ENCODE measurements at regions not wholly inside any gene's neighbourhood (a gene's known extent, or its start where the extent isn't known, plus 50 kb on each side); places are given as distances from the start of the nearest gene placed in this dataset.

GRCh38 chr13:62879071-62879470 lies 1463.4 kb upstream of the PCDH20 start:
- DNase-seq (ENCODE audit: low read depth): no peak
- TF ChIP-seq CTCF (IDR thresholded peaks at IDR 0.05; ENCODE audit: insufficient read depth, low read depth, low read length, missing control alignments): no peak

GRCh38 chr13:62875118-62875640 lies 1459.5 kb upstream of the PCDH20 start:
- TF ChIP-seq CTCF (IDR thresholded peaks at IDR 0.05; ENCODE audit: insufficient read depth, low read depth, low read length, missing control alignments): no peak
- no peak for DNase-seq (ENCODE audit: low read depth)

More at GRCh38 chr13:62879071-62879470, 1463.4 kb upstream of the PCDH20 start:
- H3K4me3 ChIP-seq (ENCODE audit: low read length): no peak overlapping the region

GRCh38 chr13:62850331-62850730 lies 1434.7 kb upstream of the PCDH20 start:
- no peak overlapping the region for H3K4me3 ChIP-seq (ENCODE audit: low read length)
- no peak for DNase-seq (ENCODE audit: low read depth)
- TF ChIP-seq CTCF (IDR thresholded peaks at IDR 0.05; ENCODE audit: insufficient read depth, low read depth, low read length, missing control alignments): no peak

More at GRCh38 chr13:62875118-62875640, 1459.5 kb upstream of the PCDH20 start:
- H3K4me3 ChIP-seq (ENCODE audit: low read length): no peak overlapping the region

- no peak overlapping the region for H3K4me3 ChIP-seq (ENCODE audit: low read length)
- no peak for TF ChIP-seq CTCF (IDR thresholded peaks at IDR 0.05; ENCODE audit: insufficient read depth, low read depth, low read length, missing control alignments)
- no peak for DNase-seq (ENCODE audit: low read depth)
Measured at GRCh38 chr13:62847520-62847919, 1431.9 kb upstream of the PCDH20 start.

- no peak overlapping the region for H3K4me3 ChIP-seq (ENCODE audit: low read length)
- no peak for TF ChIP-seq CTCF (IDR thresholded peaks at IDR 0.05; ENCODE audit: insufficient read depth, low read depth, low read length, missing control alignments)
- DNase-seq (ENCODE audit: low read depth): peak; percentile 35
Measured at GRCh38 chr13:62846302-62846701, 1430.7 kb upstream of the PCDH20 start.

GRCh38 chr13:62839338-62839737 lies 1423.7 kb upstream of the PCDH20 start:
- DNase-seq (ENCODE audit: low read depth): no peak
- H3K4me3 ChIP-seq (ENCODE audit: low read length): no peak overlapping the region
- TF ChIP-seq CTCF (IDR thresholded peaks at IDR 0.05; ENCODE audit: insufficient read depth, low read depth, low read length, missing control alignments): no peak

- no peak overlapping the region for H3K4me3 ChIP-seq (ENCODE audit: low read length)
- no peak for TF ChIP-seq CTCF (IDR thresholded peaks at IDR 0.05; ENCODE audit: insufficient read depth, low read depth, low read length, missing control alignments)
- no peak for DNase-seq (ENCODE audit: low read depth)
Measured at GRCh38 chr13:62838929-62839328, 1423.3 kb upstream of the PCDH20 start.

Measured in epithelial cell of esophagus (primary cell).